Pons (tissue), 1 donor: ENCODE measurements at regions not wholly inside any gene's neighbourhood (a gene's known extent, or its start where the extent isn't known, plus 50 kb on each side); places are given as distances from the start of the nearest gene placed in this dataset.
"Not testable (repeated sequence)": the region's sequence is repeated elsewhere in the genome, so short reads cannot be mapped to it uniquely, and the experiment has no call there.

Source experiments
- DNase-seq: peaks from one replicate; pipeline ENCODE4 v3.0.0-alpha.2; 2016; ENCODE audit warnings: low spot score

- no peak for DNase-seq
Measured at GRCh38 chr11:97684486-97685439, 1295.0 kb downstream of the JRKL start.

- no peak for DNase-seq
Measured at GRCh38 chr11:97685695-97686094, 1295.9 kb downstream of the JRKL start.

GRCh38 chr11:97687111-97687510, 1297.3 kb downstream of the JRKL start:
- no peak for DNase-seq

GRCh38 chr11:97691061-97691460, 1301.2 kb downstream of the JRKL start:
- no peak for DNase-seq

- no peak for DNase-seq
Measured at GRCh38 chr11:97702951-97703350, 1313.1 kb downstream of the JRKL start.

- DNase-seq: no peak
Measured at GRCh38 chr11:97703851-97704250, 1314.0 kb downstream of the JRKL start.

- DNase-seq: not testable (repeated sequence)
Measured at GRCh38 chr11:97705441-97705840, 1315.3 kb upstream of the CNTN5 start.

GRCh38 chr11:97717922-97718321, 1302.8 kb upstream of the CNTN5 start:
- no peak for DNase-seq

- no peak for DNase-seq
Measured at GRCh38 chr11:97722065-97722464, 1298.7 kb upstream of the CNTN5 start.

GRCh38 chr11:97722721-97723120, 1298.0 kb upstream of the CNTN5 start:
- DNase-seq: no peak

- no peak for DNase-seq
Measured at GRCh38 chr11:97729546-97730272, 1291.0 kb upstream of the CNTN5 start.

- no peak for DNase-seq
Measured at GRCh38 chr11:97732011-97732632, 1288.6 kb upstream of the CNTN5 start.

GRCh38 chr11:97738751-97739150, 1282.0 kb upstream of the CNTN5 start:
- DNase-seq: no peak

- no peak for DNase-seq
Measured at GRCh38 chr11:97739932-97740800, 1280.6 kb upstream of the CNTN5 start.

- no peak for DNase-seq
Measured at GRCh38 chr11:97740801-97741151, 1280.0 kb upstream of the CNTN5 start.

GRCh38 chr11:97742717-97743116, 1278.0 kb upstream of the CNTN5 start:
- no peak for DNase-seq

- no peak for DNase-seq
Measured at GRCh38 chr11:97743205-97743742, 1277.5 kb upstream of the CNTN5 start.

GRCh38 chr11:97745515-97746050, 1275.2 kb upstream of the CNTN5 start:
- no peak for DNase-seq

- no peak for DNase-seq
Measured at GRCh38 chr11:97746818-97747217, 1273.9 kb upstream of the CNTN5 start.

GRCh38 chr11:97751405-97751804, 1269.3 kb upstream of the CNTN5 start:
- DNase-seq: no peak

- DNase-seq: no peak
Measured at GRCh38 chr11:97751952-97752351, 1268.8 kb upstream of the CNTN5 start.
